ENCODE measurements at regions not wholly inside any gene's neighbourhood (a gene's known extent, or its start where the extent isn't known, plus 50 kb on each side); places are given as distances from the start of the nearest gene placed in this dataset.

DNA sequence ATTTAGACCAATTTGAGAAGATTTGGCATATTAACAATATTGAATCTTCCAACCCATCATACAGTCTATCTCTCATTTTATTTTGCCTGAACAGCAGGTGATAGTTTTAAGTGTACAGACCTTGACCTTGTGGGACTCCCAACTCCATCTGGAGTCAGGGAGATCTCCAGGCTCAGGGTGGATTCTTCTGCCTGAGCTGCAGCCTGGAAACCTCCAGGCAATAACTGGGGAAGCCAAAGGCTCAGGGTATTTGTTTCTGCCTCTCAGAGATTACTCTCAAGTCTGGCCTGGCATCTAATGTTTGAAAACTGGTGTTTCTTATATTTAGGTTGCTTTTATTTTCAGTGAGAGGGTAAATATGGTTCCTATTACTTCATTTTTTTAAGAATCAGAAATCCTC lies 102.1 kb upstream of the C1QTNF9B start:
- TF ChIP-seq, protein P1, sequence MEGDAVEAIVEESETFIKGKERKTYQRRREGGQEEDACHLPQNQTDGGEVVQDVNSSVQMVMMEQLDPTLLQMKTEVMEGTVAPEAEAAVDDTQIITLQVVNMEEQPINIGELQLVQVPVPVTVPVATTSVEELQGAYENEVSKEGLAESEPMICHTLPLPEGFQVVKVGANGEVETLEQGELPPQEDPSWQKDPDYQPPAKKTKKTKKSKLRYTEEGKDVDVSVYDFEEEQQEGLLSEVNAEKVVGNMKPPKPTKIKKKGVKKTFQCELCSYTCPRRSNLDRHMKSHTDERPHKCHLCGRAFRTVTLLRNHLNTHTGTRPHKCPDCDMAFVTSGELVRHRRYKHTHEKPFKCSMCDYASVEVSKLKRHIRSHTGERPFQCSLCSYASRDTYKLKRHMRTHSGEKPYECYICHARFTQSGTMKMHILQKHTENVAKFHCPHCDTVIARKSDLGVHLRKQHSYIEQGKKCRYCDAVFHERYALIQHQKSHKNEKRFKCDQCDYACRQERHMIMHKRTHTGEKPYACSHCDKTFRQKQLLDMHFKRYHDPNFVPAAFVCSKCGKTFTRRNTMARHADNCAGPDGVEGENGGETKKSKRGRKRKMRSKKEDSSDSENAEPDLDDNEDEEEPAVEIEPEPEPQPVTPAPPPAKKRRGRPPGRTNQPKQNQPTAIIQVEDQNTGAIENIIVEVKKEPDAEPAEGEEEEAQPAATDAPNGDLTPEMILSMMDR (IDR thresholded peaks at IDR 0.05; ENCODE audit: borderline replicate concordance, insufficient read depth, low read depth, low read length), result no peak
- H3K4me3 ChIP-seq (ENCODE audit: low read depth, low read length), result no peak overlapping the region

DNA sequence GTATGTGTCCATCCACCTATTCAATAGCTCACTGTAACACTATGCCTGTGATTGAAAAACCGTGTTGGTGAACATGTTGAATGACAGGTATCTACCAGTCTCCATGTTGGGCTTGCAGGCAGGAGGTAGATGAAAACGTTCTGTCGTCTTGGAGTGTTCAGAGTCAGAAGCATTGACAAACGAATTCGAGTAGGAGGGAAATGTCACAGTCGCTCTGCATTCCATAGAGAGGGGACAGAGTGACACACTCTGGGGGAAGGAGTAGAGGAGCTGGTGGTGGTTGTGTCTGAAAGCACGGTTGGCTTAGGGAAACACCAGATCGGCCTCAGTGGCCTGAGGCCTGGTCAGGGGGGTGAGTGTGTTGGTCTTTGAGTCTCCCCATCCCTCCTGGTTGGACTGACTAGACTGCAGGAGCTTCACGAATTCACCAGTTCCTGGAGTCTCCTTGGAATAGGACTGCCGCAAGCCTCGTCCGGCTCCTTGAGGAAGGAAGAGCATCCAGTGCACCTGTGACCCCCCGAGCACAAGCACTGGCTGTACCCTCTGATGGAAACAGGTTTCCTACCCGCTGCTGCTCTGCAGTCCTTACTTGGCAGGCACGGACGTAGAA lies 105.0 kb upstream of the C1QTNF9B start:
- no peak overlapping the region for H3K4me3 ChIP-seq (ENCODE audit: low read depth, low read length)
- TF ChIP-seq, protein P1 (IDR thresholded peaks at IDR 0.05; ENCODE audit: borderline replicate concordance, insufficient read depth, low read depth, low read length), result no peak

DNA sequence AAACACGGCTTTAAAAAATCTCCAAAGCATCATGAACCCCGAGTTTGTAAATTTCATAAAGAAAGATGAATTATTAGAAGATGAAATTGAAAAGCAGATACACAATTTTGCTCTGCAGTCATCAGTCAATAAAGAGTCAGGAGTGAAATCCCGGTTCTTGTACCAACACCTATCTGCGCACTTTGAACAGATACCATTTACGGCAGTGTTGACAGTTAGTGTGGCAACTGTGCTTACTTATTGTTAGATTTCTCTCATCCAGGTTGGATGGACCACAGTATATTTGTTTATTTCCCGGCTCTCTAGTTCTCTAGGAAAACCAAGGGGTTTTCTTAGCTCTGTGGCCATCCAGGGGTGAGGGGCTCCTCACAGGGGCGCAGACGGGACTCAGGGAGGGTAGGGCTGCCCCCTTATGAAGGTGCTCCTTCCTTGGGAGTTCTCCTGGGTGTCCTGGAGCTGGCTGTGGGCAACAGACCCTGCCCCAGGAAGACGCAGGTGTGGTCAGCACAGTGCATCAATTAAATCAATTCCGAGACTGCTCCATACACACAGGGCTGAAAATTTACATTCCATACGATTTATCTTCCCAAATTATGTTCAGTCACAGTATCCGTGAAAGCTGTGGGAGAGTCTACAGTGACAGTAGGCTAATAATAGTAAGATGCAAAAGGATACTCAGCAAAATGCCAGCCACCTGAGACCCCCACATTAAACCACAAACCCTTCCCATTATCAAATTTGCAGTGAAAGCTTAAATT lies 107.0 kb upstream of the C1QTNF9B start:
- no peak overlapping the region for H3K4me3 ChIP-seq (ENCODE audit: low read depth, low read length)
- TF ChIP-seq, protein P1 (IDR thresholded peaks at IDR 0.05; ENCODE audit: borderline replicate concordance, insufficient read depth, low read depth, low read length), result no peak

DNA sequence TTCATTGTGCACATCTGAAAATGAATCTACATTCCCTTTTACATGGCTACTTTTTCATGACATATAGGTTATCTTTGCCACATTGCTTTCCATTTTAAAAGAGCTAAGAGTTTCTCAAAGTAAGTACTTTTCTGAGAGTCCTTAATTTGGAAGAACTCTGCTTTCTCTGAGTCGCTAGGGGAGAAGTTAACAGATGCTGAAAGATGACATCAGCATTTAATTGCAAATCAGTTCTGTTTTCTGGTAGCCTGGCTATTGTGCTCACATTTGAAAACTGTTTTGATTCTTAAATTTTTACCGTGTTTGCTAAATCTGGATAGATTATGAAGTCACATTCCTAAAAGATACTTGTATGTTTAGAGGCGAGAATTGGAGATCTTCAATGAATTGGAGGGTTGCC lies 107.7 kb upstream of the C1QTNF9B start:
- no peak overlapping the region for H3K4me3 ChIP-seq (ENCODE audit: low read depth, low read length)
- TF ChIP-seq, protein P1 (IDR thresholded peaks at IDR 0.05; ENCODE audit: borderline replicate concordance, insufficient read depth, low read depth, low read length), result no peak

DNA sequence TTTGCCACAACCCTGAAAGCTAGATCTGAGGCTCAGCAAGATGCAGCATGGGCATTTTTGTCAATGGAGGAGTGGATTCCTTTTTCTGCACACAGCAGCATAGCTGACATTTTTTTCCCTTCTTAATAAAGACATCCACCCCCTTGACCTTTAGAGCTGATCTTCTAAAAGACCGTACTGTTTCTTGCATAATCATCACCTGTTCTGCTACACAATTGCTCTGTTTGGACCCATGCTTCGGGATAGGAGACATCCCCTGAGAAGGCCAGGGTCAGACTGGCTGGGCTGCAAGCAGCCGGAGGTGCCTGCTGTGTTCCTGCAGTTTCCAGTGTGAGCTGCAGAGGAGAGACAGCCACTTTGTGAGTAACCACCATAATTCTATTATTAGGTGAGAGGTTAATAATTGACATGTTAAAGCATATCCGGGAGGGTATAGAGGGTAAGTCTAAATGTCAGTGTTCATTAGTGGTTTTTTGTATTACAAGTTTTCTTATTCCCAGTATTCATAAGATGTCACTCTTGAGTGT lies 108.5 kb upstream of the C1QTNF9B start:
- H3K4me3 ChIP-seq (ENCODE audit: low read depth, low read length), result no peak overlapping the region
- TF ChIP-seq, protein P1 (IDR thresholded peaks at IDR 0.05; ENCODE audit: borderline replicate concordance, insufficient read depth, low read depth, low read length), result no peak

DNA sequence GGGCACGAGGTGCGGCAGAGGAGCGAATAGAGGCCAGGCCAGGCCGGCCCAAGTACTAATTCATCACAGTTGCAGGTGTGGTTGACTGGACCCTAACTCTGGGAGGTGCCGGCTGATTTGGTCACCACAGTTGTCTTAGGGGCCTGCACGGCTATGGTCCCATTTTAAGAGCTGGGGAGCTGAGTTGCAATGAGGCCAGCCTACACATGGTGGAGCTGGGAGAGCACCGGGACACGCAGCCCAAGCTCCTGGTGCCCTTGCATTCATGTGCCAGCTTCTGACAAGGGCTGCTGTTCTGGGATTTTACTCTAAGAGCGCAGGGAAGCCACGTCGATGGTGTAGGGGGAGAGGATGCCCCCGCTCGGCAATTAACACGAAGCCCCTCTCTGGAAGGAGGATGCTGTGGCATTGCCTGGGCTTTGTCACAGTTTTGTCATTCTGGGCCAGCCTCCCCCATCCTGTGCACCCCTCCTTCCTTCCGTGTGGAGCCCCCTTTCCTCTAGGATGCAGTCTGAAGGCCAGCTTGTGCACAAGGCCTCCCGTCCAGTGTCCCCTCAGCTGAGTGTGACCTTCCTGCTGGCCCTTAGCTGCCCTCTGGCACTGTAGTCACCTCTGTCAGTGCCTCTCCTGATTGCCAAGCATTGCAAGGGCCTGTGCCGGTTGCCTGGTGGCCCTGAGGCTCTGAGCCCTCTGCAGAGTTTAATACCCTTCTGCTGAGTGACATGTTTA lies 109.4 kb upstream of the C1QTNF9B start:
- TF ChIP-seq, protein P1 (IDR thresholded peaks at IDR 0.05; ENCODE audit: borderline replicate concordance, insufficient read depth, low read depth, low read length), result no peak

More for the DNA sequence above, 109.4 kb upstream of the C1QTNF9B start:
- H3K4me3 ChIP-seq (ENCODE audit: low read depth, low read length), result no peak overlapping the region

Measured in GM12875 (cell line).